Pulmonary artery endothelial cell (primary cell): ENCODE measurements at regions not wholly inside any gene's neighbourhood (a gene's known extent, or its start where the extent isn't known, plus 50 kb on each side); places are given as distances from the start of the nearest gene placed in this dataset.
"Not testable (repeated sequence)": the region's sequence is repeated elsewhere in the genome, so short reads cannot be mapped to it uniquely, and the experiment has no call there.

Experiments
- DNase-seq: peaks from one replicate; pipeline ENCODE4 v3.0.0-alpha.2; 2011; ENCODE audit warnings: low read depth, low spot score

- DNase-seq: not testable (repeated sequence)
These were observed 488.6 kb upstream of the IMPG1 start for GRCh38 chr6:76560851-76561755.

GRCh38 chr6:76553256-76553655 lies 480.8 kb upstream of the IMPG1 start:
- DNase-seq: no peak

GRCh38 chr6:76552268-76552667 lies 479.8 kb upstream of the IMPG1 start:
- no peak for DNase-seq

- DNase-seq: no peak
These were observed 461.2 kb upstream of the IMPG1 start for GRCh38 chr6:76533661-76534060.

- no peak for DNase-seq
These were observed 460.2 kb upstream of the IMPG1 start for GRCh38 chr6:76532647-76533046.

- no peak for DNase-seq
These were observed 446.0 kb upstream of the IMPG1 start for GRCh38 chr6:76518443-76518842.

GRCh38 chr6:76516924-76517323 lies 444.5 kb upstream of the IMPG1 start:
- DNase-seq: no peak

GRCh38 chr6:76510489-76510888 lies 438.0 kb upstream of the IMPG1 start:
- no peak for DNase-seq

- no peak for DNase-seq
These were observed 436.9 kb upstream of the IMPG1 start for GRCh38 chr6:76509397-76509796.

- DNase-seq: no peak
These were observed 434.3 kb upstream of the IMPG1 start for GRCh38 chr6:76506808-76507207.

GRCh38 chr6:76495909-76496308 lies 423.4 kb upstream of the IMPG1 start:
- DNase-seq: no peak

GRCh38 chr6:76491376-76491775 lies 418.9 kb upstream of the IMPG1 start:
- DNase-seq: not testable (repeated sequence)

GRCh38 chr6:76490456-76490855 lies 418.0 kb upstream of the IMPG1 start:
- DNase-seq: no peak

- DNase-seq: no peak
These were observed 408.6 kb upstream of the IMPG1 start for GRCh38 chr6:76481101-76481500.

- no peak for DNase-seq
These were observed 400.4 kb upstream of the IMPG1 start for GRCh38 chr6:76472858-76473257.

- DNase-seq: no peak
These were observed 393.8 kb upstream of the IMPG1 start for GRCh38 chr6:76466286-76466685.

- no peak for DNase-seq
These were observed 392.9 kb upstream of the IMPG1 start for GRCh38 chr6:76465410-76465809.

GRCh38 chr6:76453270-76453669 lies 380.8 kb upstream of the IMPG1 start:
- DNase-seq: no peak

- no peak for DNase-seq
These were observed 379.7 kb upstream of the IMPG1 start for GRCh38 chr6:76451926-76452709.

GRCh38 chr6:76448109-76448508 lies 375.6 kb upstream of the IMPG1 start:
- DNase-seq: no peak

- no peak for DNase-seq
These were observed 369.4 kb upstream of the IMPG1 start for GRCh38 chr6:76441875-76442274.

GRCh38 chr6:76439811-76440210 lies 367.3 kb upstream of the IMPG1 start:
- no peak for DNase-seq

GRCh38 chr6:76438768-76439167 lies 366.3 kb upstream of the IMPG1 start:
- DNase-seq: no peak
